Cerebellar cortex (tissue), 1 donor: ENCODE measurements at regions not wholly inside any gene's neighbourhood (a gene's known extent, or its start where the extent isn't known, plus 50 kb on each side); places are given as distances from the start of the nearest gene placed in this dataset.

Source experiments
- DNase-seq: peaks from one replicate; pipeline ENCODE4 v3.0.0-alpha.2; 2015; ENCODE audit warnings: low spot score

DNA sequence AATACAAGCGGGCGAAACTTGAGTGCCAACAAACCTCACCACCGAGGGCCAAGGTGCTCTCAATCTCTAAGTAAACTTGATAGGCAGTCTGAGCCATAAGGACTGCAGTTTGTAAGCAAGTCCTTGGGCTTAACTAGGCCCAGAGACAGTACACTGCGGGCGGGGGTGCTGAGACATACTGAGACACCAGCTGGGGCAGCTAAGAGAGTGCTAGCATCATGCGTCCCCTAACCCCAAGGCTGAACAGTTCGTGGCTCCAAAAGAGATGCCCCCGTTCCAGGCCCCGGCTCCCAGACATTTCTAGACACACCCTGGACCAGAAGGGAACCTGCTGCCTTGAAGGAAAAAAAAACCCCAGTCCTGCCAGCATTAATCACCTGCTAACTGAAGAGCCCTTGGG is 126.8 kb upstream of the PRDX4 start:
- no peak for DNase-seq

DNA sequence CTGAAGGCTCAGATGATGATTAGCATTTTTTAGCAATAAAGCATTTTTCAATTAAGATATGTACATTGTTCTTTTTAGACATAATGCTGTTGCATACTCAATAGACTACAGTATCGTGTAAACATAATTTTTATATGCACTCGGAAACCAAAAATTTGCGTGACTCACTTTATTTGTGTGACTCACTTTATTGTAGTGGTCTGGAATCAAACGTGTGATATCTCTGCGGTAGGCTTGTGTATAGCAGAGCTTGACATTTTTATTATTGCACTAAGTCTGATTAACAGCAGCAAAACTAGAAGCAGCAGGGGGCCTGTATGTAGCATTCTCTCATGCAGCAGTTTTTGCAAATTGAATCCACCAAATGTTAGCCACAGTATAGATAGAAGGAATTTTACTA is 119.1 kb upstream of the PRDX4 start:
- DNase-seq = no peak

DNA sequence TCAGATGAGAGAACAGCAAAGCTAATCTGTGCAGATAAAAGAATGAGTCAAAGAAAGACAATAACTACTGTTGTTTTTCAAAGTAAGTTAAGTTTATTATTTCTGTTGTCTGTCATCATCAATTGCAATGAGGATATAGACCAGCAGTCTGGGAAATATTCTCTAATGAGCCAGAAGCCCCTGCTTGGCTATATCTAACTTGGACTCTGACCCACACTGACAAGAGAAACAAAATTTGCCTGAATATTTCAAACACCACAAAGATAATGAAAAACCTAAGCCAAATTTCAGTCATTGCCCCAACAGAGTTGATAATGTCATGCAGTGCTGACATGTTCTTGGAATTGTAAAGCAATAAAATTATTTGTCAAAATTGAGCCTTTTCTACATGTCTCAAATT is 115.0 kb upstream of the PRDX4 start:
- DNase-seq = no peak

DNA sequence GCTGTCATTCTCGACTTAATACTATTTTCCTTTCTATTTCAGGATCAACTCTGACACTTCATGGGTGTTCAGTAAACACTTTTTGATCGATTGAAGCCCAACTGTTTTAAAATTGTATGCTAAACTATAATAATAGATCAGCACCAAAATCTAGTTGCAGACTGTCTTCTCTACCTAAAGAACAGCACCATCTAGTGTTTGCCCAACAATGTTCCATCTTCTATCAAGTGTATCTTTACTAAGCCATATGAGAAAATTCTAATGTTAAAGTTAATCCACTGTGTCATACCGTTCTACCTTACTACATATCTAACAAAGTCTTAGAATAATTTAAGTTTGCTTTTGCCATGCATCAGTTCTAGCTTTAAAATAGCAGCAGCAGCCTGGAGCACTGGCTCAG is 113.0 kb upstream of the PRDX4 start:
- peak; percentile 48 for DNase-seq

DNA sequence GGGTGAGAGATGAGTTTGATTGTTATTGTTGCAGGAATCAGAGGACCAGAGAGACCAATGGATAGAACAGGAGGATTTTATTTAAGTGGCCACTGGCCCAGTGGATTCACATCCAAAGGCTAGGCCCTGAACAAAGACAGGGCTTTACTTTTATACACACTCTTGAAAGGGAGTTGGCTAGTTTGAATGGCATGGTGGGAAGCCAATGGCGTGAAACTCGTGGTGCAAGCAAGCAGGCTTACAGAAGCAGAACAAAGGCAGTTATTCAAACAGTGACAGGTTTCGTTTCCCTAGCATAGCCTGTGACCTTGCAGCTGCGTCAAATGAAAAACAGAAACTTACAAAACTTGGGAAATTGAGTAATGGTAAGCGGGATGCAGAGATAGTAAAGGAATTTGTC is 110.2 kb upstream of the PRDX4 start:
- no peak for DNase-seq

DNA sequence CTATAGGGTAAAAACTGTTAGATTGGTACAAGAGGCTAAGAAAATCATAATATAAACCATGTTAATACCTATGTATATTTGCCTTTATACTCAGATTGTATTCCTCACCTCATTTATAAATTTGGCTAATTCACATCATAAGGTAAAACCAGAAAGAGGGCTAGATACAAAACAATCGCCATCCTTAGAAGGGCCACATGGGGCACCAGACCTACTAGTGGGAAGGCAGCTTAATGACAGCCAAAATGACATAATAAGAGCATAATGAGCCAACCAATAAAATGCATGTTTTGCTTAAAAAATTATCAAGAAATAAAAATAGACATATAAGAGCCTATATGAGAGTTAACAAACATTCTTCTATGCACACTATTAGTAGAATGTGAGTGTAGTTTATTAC is 107.3 kb upstream of the PRDX4 start:
- no peak for DNase-seq

DNA sequence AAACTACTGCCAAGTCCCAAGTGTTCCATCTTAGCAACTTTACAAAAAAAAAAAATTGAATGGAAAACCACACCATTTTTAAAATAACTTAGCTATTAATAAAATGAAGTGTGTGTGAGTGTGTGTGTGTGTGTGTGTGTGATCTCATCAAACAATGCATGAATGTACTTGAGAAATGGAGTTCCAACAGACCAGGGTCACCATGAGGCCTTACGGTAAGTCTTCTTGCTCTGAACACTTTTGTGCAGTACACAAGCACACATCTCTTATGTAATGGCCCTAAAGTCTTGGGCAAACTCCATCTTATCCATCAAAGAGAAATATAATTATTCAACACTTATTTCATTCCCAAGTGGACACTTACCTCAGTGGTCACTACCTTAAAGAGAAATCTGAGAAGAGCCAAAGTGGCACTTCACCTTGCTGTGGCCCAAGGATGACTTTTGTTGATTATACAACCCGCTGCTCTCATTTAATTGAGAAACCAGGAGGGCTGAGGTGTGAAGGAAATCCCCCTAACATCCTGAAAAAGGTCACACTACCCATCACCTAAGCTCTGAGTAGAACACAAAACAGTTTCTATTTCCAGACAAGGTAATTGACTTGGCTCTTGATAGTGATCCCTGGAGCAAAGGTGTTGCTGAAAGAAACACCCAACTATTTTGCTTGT is 96.5 kb upstream of the PRDX4 start:
- no peak for DNase-seq

DNA sequence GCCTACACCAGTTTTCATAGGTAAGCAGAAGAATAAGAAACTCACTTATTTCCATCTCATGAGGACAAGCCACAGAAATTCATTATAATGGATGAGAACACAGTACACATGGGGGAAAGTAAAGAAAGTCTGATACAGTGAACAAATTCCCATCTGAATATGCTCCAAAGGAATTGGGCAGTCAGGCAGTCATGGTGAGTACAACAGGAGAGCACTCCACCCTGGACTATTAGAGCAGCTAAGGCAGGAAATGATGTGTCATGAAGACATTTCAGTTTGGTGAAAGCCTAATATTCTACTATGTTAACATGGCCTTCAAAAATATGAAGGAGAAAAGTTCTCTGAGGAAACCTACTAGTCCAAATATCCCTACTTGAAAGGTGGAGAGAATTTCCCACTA is 92.0 kb upstream of the PRDX4 start:
- no peak for DNase-seq

DNA sequence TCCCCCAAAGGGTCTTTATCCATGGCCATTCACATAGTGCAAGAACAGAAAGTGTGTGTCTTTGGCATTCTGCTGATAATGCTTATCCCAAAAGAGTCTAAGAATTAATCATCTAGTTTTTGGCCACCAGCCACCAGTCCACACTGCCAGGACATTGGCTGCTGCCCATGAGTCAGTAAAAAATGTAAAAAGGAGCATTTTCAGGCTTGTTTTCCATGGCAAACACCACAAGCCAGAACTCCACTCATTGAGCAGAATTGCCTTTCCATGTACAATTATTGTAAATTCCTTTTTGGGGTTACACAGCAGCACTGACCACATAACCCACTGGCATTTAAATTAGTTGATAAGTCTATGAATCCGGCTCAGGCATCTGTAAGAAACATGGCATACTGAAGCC is 89.2 kb upstream of the PRDX4 start:
- DNase-seq = no peak

DNA sequence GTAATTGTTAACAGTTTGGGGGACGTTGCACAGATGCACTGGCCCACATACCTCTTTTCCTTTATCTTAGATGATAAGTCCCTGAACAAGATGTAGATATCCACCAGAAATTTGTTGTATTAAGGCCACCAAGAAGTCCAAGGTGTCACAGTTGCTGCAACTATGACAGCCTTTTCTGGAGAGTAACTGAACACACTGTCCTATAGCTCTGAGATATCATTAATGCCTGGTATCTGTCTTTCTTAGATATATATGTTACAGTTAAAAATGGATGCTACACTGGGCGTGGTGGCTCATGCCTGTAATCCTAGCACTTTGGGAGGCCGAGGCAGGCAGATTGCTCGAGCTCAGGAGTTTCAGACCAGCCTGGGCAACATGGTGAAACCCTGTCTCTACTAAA is 77.8 kb upstream of the PRDX4 start:
- no peak for DNase-seq

DNA sequence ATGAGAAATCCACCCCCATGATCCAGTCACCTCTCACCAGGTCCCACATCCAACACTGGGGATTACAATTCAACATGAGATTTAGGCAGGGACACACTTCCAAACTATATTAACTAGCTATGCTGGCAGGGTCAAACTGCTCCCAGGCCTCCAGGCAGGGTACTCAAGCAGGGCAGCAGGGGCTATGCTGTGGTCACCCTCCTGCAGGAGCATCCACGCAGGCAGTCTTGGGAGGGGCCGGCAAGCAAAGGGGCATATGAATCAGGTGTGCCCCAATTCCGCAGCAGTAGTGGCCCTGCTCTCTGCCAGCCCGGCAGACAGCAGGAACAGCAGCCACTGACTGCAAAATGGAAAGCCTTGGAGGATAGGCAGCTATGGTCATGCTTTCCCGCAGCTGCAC is 74.6 kb upstream of the PRDX4 start:
- no peak for DNase-seq

DNA sequence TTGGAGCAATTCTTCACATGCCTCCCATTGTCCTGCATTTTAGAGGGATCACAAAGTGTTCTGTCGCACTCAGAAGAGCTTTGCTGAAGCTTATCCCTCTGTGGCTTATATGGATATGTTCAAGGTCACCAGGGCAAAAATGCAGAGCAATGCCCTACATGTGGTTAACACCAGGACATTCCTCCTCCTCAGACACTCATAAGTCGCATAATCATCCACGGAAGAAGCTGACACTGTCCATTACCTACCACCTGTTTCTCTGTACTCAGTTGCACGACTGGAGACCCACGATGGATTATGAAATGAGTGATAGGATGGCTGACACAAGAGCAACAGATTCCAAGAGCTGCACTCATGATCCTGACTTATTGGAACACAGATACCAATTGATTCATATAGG is 68.7 kb upstream of the PRDX4 start:
- no peak for DNase-seq

DNA sequence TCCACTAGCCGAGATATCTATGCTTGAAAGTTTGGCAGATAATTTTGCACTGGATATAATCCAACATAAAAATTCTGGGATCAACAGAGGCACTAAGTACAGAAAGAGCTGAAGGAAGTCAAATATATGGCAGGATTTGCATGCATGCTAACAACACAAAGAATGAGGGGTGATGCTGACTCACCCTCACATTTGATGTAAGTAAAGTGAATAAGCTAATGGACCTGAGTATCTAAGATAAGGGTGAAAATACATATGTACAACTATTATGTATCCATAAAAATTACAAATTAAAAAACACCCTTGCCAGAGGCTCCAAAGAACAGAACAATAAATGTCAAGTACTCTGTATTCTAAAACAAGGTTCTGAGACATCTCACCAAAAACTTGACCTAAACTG is 63.8 kb upstream of the PRDX4 start:
- DNase-seq = no peak

DNA sequence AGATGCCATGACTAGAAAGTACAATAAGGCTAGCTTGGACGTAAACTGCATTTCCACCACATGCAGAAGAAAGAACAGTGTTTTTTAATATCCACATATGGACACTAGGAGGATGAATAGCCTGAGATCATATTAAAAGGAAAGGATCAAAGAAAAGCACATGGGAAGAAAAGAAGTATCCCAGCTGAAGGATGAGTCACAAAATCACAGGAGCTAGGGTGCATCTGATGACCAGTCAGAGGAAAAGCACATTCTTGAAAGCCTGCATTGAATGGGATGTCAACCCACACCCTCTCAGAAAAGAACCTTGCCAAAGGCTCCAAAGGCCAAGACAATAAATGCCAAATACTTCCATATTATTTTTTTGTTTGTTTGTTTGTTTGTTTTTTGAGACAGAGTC is 56.8 kb upstream of the PRDX4 start:
- DNase-seq = no peak

DNA sequence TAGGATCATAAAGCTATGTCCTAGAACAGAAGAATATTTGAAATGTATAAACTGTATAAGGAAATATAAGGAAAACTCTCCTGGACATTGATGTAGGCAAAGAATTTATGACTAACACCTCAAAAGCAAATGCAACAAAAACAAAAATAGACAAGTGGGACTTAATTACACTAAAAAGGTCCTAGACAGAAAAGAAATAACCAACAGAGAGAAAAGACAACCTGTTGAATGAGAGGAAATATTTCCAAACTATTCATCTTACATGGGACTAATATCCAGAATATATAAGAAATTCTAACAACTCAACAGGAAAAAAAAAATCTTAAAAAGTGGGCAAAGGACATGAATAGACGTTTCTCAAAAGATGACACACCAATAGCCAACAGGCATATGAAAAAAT is 54.4 kb upstream of the PRDX4 start:
- DNase-seq = no peak

DNA sequence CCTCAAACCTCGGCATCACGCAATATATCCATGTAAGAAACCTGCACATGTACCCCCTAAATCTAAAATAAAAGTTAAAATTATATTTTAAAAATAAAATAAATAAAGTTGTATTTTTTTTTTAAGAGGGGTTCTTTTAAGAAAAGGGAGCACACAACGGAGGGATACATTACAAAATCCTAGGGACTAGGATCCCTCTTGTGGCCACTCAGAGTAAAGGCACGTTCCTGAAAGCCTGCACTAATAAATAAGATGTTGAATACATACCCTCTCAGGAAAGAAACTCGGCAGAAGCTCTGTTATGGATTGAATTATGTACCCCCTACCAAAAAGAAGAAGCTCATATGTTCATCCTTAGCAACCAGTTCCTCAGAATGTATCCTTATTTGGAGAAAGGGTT is 50.9 kb upstream of the PRDX4 start:
- DNase-seq = peak; percentile 25
